ENCODE measurements at regions not wholly inside any gene's neighbourhood (a gene's known extent, or its start where the extent isn't known, plus 50 kb on each side); places are given as distances from the start of the nearest gene placed in this dataset.
"Not testable (repeated sequence)": the region's sequence is repeated elsewhere in the genome, so short reads cannot be mapped to it uniquely, and the experiment has no call there.

GRCh38 chr16:73945631-73946030, 351.0 kb upstream of the PSMD7 start:
- no peaks in the 10 kb centered on the region for H3K36me3 ChIP-seq (replicated peaks; ENCODE audit: insufficient read depth, low read depth)
- 69% methylated on average over 4 of the region's 4 CpGs for WGBS (ENCODE audit: low lambda C conversion rate, missing lambda C conversion rate)
- no peak for DNase-seq (ENCODE audit: low spot score)

DNA sequence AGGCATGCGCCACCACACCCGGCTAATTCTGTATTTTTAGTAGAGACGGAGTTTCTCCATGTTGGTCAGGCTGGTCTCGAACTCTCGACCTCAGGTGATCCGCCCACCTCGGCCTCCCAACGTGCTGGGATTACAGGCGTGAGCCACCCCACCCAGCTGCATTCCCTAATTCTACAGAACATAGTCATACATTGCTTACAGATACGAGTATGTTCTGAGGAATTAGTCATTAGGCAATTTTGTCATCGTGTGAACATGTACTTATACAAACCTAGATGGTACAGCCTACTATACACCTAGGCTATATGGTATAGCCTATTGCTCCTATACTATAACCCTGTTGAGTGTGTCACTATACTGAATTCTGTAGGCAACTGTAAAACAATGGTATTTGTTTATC, 353.4 kb upstream of the PSMD7 start:
- not testable (repeated sequence) for H3K27me3 ChIP-seq; H3K79me2 ChIP-seq; H4K20me1 ChIP-seq (ENCODE audit: insufficient read depth, poor library complexity, severe bottlenecking); H3K4me3 ChIP-seq; H3K36me3 ChIP-seq (replicated peaks; ENCODE audit: insufficient read depth, low read depth); H3K9me3 ChIP-seq (ENCODE audit: low read depth); H3K4me1 ChIP-seq (ENCODE audit: insufficient read depth); H3K9me2 ChIP-seq (replicated peaks; ENCODE audit: insufficient read depth); DNase-seq (ENCODE audit: low spot score); H3K27ac ChIP-seq; H3K4me2 ChIP-seq; H2AFZ ChIP-seq
- WGBS (ENCODE audit: low lambda C conversion rate, missing lambda C conversion rate), result 94% methylated on average over 11 of the region's 11 CpGs

More at GRCh38 chr16:73945631-73946030, 351.0 kb upstream of the PSMD7 start:
- H3K4me3 ChIP-seq, result no peak overlapping the region
- peaks cover 4% of the 10 kb centered on the region for H3K4me1 ChIP-seq (ENCODE audit: insufficient read depth)
- no peak overlapping the region for H3K4me2 ChIP-seq
- H3K27ac ChIP-seq, result no peak overlapping the region
- no peaks in the 10 kb centered on the region for H4K20me1 ChIP-seq (ENCODE audit: insufficient read depth, poor library complexity, severe bottlenecking)
- no peaks in the 10 kb centered on the region for H3K79me2 ChIP-seq
- H3K9me3 ChIP-seq (ENCODE audit: low read depth), result no peaks in the 10 kb centered on the region
- H3K27me3 ChIP-seq, result no peaks in the 10 kb centered on the region
- TF ChIP-seq EZH2 (IDR thresholded peaks at IDR 0.05; ENCODE audit: borderline replicate concordance) (no peak), EZH2phosphoT487 (IDR thresholded peaks at IDR 0.05; ENCODE audit: low read depth, severe bottlenecking, unreplicated experiment) (no peak)
- TF ChIP-seq, protein P1, sequence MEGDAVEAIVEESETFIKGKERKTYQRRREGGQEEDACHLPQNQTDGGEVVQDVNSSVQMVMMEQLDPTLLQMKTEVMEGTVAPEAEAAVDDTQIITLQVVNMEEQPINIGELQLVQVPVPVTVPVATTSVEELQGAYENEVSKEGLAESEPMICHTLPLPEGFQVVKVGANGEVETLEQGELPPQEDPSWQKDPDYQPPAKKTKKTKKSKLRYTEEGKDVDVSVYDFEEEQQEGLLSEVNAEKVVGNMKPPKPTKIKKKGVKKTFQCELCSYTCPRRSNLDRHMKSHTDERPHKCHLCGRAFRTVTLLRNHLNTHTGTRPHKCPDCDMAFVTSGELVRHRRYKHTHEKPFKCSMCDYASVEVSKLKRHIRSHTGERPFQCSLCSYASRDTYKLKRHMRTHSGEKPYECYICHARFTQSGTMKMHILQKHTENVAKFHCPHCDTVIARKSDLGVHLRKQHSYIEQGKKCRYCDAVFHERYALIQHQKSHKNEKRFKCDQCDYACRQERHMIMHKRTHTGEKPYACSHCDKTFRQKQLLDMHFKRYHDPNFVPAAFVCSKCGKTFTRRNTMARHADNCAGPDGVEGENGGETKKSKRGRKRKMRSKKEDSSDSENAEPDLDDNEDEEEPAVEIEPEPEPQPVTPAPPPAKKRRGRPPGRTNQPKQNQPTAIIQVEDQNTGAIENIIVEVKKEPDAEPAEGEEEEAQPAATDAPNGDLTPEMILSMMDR (IDR thresholded peaks at IDR 0.05; ENCODE audit: poor library complexity), result no peak
- no peak overlapping the region for H2AFZ ChIP-seq
- no peaks in the 10 kb centered on the region for H3K9me2 ChIP-seq (replicated peaks; ENCODE audit: insufficient read depth)

GRCh38 chr16:73940786-73941185, 355.8 kb upstream of the PSMD7 start:
- not testable (repeated sequence) for H3K9me2 ChIP-seq (replicated peaks; ENCODE audit: insufficient read depth); DNase-seq (ENCODE audit: low spot score); H3K9me3 ChIP-seq (ENCODE audit: low read depth); H4K20me1 ChIP-seq (ENCODE audit: insufficient read depth, poor library complexity, severe bottlenecking); H3K79me2 ChIP-seq; H3K36me3 ChIP-seq (replicated peaks; ENCODE audit: insufficient read depth, low read depth); H3K27me3 ChIP-seq; H3K4me3 ChIP-seq; H3K27ac ChIP-seq; H2AFZ ChIP-seq; H3K4me2 ChIP-seq; H3K4me1 ChIP-seq (ENCODE audit: insufficient read depth)
- WGBS (ENCODE audit: low lambda C conversion rate, missing lambda C conversion rate), result 99% methylated on average over 7 of the region's 7 CpGs

GRCh38 chr16:73923951-73924350, 372.7 kb upstream of the PSMD7 start:
- no peaks in the 10 kb centered on the region for H3K9me3 ChIP-seq (ENCODE audit: low read depth)

More at GRCh38 chr16:73923951-73924350, 372.7 kb upstream of the PSMD7 start:
- Histone ChIP-seq H3K4me3 (no peak overlapping the region), H3K27ac (no peak overlapping the region), H3K4me1 (ENCODE audit: insufficient read depth) (no peaks in the 10 kb centered on the region), H4K20me1 (ENCODE audit: insufficient read depth, poor library complexity, severe bottlenecking) (no peaks in the 10 kb centered on the region), H3K79me2 (no peaks in the 10 kb centered on the region), H2AFZ (no peak overlapping the region), H3K4me2 (no peak overlapping the region), H3K27me3 (no peaks in the 10 kb centered on the region), H3K36me3 (replicated peaks; ENCODE audit: insufficient read depth, low read depth) (no peaks in the 10 kb centered on the region), H3K9me2 (replicated peaks; ENCODE audit: insufficient read depth) (no peaks in the 10 kb centered on the region)
- DNase-seq (ENCODE audit: low spot score), result no peak
- TF ChIP-seq, protein P1 (IDR thresholded peaks at IDR 0.05; ENCODE audit: poor library complexity), result no peak
- TF ChIP-seq EZH2phosphoT487 (IDR thresholded peaks at IDR 0.05; ENCODE audit: low read depth, severe bottlenecking, unreplicated experiment), result no peak
- no peak for TF ChIP-seq EZH2 (IDR thresholded peaks at IDR 0.05; ENCODE audit: borderline replicate concordance)
- 96% methylated on average over 3 of the region's 3 CpGs for WGBS (ENCODE audit: low lambda C conversion rate, missing lambda C conversion rate)
